IPS DF 4.7 (cell line): ENCODE measurements at regions not wholly inside any gene's neighbourhood (a gene's known extent, or its start where the extent isn't known, plus 50 kb on each side); places are given as distances from the start of the nearest gene placed in this dataset.

Experiments
- DNase-seq: peaks from one replicate; pipeline ENCODE4 v3.0.0-alpha.2; 2013; ENCODE audit warnings: low spot score; ENCODE audit errors: extremely low read depth

DNA sequence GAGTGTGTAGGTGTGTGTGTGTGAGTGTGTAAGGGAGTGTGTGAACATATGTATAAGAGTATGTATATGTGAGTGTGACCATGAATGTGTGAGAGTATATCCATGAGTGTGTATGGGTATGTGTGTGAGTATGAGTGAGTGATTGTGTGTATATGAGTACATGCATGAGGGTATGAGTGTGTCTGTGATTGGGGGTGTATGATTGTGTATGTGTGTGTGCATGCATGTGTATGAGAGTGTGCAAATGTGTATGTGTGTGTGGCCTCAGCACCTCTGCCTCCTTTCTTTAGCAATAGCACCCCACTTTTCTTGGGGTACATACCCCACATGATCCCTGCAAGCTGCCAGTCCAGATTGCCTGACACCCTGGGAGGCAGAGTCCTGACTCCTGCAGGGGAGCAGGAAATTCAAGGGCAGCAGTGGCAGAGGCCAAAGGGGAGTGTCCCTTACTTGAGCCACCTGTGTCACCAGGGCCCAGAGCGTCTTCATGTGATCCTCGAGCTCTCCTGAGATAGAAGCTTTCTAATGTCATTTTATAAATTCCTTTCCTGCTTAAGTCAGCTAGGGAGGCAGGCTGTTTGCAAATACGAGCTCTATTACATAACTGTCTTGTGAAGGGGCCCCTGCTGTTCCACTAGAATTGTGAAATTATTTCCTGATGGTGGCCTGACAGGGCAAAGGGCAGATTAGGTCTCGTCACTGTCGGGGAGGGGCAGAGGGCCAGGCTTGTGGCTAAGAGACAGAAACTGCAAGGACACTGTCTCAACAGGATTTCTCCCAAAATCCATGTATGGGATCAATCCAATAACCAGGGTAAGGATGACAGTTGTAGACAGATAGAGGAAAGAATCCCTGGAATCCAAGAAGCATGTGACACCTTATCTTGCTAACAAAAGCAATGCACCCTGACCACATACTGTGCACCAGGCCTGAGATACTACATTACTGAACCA, 389.1 kb downstream of the GADD45G start:
- DNase-seq: no peak

DNA sequence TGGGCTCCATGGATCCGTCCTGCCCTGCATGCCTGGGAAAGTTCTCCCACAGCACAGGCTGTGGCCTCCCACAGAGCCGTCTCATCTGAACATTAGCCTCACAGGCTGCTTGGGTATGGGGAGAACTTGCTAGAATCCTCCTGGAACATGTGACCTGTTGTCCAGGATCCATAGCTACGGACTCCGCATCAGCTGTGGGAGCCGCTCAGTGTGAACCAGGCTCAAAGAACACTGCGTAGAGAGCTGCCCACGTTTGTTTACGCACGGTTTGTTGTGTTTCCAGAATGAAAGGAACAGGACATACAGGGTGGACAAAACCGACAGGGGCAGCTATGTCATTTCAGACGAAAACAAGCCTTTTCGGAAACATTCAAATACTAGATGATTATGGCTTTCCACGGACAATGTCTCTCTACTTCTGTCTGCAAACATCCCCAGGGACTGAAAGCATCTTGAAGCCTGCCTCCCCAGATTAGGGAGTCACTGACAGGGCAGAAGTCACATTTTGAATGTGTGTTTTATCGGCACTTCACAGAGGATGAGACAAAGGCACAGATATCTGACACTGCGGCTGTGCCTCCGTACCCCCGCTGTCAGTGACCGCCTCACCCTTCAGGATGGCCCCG, 390.3 kb downstream of the GADD45G start:
- DNase-seq: no peak

DNA sequence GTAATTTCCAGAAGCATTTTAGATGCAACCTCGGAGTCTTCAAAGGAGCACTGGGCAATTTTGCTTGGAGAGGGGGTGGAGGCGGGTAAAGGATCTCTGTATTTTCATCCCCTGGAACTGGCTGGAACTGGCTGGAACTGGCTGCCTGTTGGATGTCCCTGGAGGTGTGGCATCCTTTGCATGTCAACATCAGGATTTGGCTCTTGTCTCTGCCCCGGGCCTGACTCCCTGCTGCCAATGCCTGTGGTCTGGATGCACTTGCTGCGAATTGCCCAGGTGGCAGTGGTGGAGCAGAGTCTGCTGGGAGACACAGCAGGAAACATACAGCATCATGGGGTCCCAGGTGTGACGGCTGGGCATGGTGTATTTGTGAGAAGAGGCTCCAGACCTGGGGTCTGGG, 391.3 kb downstream of the GADD45G start:
- DNase-seq: no peak

DNA sequence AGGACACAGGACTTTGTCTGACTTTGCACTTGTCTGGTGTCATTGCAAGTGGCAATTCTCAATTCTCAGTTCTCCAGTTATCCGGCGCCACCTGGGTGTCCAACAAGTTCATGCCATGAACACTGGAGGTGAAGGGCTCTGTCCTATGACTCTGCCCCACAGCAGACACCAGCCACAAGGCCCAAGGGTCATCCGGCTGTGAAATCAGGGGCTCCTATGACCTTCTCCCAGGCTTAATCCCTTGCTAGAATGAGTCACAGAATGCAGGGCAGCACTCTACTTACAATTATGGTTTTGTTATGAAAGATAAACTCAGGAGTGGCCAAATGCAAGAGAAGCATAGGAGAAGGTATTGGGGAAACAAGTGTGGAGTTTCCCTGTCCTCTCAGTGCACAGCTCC, 392.0 kb downstream of the GADD45G start:
- no peak for DNase-seq

DNA sequence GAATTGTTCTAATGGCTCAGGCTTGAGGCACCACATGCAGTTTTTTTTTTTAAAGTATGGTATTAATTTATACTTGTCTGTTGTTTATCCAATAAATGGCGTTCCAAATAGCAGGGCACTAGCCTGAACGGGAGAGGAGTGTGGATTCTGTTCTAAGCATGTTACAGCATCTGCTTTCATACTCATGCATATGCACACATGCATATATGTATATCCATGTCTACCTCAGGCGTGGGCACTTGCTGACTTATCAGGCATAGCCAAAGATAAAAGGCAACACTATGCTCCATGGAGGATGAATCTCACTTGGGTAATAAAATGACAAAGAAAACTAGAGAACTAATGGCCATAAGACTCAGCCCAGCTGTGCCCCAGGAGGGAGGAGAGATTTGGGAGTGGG, 393.8 kb downstream of the GADD45G start:
- no peak for DNase-seq

DNA sequence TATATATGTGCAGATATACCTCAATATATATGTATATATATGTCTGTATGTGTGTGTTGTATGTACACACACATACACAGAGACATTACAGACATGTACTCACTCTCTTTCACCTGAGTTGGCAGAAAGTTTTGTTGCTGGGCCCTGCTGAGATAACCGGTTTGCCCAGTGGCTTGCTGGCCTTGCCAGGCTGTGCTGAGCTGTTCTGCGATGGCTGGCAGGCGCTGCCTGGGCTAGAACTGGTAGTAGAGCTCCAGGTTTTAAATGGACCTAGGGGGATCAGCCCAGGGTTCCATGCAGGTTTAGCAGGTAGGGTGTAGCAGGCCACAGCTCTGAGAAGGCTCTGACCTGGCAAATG, 394.3 kb downstream of the GADD45G start:
- no peak for DNase-seq

DNA sequence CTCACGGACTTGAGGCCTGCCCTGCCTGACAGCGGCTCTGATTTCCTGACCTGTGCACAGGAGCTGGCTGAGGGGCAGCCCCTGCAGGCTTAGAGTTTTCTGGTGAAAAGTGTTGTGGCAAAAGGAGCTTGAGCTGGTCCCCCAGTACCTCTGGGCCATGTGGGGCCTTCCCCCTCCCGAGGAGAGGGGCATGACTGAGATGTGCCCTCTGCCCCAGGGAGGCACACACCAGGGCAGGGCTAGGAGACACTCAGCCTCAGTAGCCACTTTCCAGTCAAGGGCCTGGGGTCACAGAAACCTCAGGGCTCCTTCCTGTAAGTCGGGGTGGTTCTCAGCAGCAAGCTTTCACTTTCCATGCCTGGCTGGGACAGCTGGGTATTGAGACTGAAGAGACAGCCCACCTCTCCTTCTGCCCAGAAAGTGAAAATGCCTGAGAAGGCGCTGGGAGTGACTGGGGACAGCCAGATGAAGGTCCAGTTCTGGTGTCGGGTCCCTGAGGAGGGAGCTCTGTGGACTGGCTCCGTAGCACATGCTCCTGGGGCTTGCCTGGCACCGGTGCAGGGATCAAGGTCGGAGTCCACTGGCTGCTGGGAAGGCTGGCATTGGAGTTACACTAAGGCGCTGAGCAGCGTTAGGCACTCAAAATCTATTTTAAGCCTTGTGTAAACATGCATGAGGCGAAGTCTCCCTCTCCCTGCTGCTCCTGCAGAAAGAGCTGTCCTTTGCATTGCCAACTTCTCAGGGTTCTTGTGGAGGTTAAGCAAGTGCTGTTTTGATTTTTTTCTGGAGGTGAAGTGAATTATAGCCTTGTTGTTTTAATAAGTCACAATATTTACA, 394.9 kb downstream of the GADD45G start:
- DNase-seq: no peak

DNA sequence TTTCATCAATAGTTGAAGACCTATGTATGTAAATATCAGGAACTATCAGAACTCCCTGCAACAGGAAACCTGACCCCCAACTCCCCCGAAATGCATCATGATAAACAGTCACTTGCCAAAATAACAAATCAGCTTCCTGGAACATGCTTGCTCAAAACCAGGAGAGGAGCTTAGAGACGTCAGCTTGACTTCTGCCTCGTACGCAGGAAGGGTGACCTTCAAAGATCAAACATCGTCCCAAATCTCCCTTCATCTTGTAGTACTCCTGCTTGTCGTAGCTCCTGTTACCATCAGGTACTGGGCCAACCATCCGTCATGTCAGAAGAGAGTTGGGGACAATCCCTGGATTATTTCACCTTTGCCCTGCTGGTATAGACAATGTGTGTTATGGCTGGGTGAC, 396.1 kb downstream of the GADD45G start:
- DNase-seq: no peak

DNA sequence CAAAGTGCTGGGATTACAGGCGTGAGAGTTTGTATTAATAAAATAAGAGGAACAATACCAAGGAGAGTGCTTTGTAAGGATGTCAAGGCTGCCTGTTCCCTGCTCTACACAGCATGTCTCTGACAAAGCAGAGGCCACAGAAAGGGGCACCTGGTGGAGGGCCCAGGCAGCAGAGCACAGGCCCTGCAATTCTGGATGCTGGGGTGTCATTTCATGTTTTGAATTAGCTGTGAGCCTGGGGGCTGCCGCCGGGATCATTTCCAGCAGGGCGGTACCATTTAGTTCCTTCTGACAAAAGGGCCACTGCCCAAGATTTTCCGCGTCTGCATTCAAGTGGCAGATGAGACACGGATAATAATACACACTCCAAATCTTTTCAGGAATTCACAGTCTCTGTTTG, 396.9 kb downstream of the GADD45G start:
- DNase-seq: no peak

DNA sequence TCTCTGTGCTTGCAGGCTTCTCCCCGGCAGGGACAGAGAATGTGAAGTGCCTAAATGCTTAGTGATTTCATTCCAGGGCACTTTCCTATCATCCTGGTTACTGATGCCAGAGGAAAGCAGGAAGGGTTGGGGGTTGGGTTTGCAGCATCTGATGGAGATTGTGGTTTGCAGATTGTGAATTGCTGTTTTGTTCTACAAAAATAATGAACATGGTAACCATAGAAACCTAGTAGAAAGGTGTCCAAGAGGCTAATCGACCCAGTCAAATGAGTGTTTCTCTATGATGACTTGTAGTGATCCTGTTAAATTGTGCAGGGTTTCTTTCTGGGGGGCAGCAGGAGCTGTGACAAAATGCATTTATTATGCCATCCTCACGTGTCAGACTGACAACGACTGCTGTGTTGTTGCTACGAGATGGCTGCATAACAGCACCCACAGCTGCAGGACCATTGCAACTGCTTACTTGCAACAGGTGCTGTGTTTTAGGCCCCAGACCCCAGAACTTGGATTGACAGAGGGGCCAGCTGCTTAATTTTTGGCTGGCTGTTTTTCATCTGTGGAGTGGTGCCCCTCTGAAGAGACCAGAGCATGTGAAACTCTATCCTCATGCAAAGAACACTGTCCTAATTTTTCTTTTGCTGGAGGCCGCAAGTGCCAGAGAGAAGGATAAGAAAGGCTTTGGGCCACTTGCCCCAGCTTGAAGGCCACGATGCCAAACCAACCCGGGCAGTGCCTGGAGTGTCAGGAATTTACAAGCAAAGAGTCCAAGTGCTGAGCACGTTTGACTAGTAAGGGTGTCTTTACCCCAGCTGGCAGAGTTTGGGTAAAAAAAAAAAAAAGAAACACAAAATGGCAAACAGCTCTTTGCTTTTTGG, 397.8 kb downstream of the GADD45G start:
- DNase-seq: no peak

DNA sequence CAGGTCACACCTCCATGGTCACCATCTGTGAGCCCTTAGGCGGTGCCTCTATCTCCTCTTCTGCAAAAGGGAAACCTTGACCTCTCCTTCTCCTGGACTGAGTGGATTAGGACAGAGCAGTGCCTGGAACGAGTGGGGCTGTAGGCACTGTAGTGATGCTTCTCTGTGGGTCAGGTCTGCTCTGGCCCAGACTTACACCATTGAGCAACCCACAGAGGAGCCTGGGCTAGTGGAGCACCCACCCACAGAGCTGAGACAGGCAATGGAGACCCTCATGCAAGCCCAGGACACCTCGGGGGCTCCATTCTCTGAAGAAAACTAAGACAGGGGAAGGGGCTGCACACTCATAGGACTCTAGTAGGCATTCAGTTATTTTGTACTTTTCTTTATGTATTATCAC, 400.6 kb downstream of the GADD45G start:
- no peak for DNase-seq

DNA sequence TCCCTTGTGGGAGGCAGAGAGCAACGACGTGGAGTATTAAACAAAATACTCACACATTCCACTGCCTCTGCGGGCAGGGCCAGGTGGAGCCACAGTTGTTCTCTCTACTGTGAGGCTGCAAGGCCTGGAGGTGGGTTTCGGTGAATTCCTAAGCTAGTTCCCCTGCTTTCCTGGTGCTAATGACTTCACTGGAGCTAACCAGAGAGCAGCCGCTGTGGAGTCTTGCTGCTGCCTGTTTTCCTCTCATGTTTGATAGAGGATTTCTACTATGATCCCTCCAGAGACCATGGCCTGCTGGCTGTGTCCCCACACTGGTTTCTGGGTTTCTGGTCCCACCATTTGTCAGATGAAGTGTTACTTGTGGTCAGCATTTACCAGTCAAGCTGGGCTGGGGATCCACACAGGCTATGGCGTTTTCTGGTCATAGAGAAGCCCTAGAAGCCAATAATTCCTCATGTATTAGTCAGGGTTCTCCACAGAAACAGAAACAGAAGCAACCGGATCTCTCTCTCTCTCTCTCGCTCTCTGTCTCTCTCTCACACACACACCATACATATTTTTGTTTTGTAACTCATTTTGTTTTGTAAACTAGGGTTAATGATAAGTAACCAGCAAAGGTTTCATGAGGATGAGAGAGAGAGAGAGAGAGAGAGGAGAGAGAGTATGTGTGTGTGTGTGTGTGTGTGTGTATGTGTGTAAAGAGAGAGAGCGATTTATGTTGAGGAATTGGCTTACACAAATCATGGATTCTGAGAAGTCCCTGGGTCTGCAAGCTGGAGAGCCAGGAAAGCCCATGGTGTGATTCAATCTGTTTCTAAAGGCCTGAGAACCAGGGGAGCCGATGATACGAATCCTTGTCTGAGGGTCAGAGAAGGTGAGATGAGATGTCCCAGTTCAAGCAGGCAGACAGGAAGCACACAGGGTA, 403.0 kb downstream of the GADD45G start:
- no peak for DNase-seq

DNA sequence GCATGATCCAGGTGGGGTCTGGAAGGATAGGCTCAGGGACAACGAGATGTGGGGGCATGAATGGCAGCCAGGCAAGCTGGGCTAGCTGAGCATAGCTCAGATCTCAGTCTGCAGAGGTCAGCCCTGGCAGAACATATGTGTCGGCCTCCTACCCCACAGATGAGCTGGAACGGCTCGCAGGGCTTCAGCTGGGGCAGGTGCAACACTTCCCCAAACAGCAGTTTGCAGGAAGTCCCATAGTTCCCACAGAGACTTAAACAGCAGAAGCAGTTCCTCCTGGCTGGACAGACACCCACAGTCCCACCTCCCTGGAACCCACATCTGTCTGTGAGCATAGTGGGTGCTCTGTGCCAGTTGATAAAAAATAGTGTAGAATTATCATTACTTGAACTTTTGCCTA, 404.6 kb downstream of the GADD45G start:
- no peak for DNase-seq

DNA sequence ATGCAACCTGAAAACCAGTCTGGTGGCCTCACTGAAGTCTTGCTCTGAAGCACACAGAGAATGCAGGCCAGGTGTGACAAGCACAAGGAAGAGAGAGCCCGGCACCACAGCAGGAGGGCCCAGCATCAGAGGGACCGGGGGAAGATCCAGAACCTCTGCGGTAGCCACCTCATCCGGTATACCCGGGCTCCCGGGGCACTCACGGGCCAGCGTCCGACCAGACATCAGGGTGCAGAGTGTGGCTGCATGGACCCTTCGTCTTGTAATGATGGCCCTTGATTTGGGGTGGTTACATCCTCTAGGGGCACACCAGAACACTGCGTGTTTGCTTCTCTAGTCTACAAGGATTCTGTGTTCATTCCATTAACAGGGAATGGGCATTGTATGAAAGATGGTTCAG, 406.0 kb downstream of the GADD45G start:
- no peak for DNase-seq

DNA sequence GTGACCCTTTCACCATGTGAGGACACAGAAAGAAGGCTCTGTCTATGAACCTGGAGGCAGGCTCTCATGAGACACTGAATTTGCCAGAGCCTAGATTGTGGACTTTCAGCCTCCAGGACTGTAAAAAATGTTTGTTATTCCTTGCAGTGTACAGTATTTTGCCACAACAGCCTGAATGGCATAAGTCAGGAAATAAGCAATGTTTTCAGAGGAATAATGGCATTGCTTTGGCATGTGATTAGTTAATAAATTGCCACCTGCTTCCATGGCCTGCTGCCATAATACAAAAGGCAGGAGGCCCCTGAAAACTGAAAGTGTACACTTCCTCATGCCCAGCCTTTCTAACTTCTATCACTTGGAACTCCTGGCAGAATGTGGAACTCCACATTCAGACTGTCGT, 408.1 kb downstream of the GADD45G start:
- no peak for DNase-seq

DNA sequence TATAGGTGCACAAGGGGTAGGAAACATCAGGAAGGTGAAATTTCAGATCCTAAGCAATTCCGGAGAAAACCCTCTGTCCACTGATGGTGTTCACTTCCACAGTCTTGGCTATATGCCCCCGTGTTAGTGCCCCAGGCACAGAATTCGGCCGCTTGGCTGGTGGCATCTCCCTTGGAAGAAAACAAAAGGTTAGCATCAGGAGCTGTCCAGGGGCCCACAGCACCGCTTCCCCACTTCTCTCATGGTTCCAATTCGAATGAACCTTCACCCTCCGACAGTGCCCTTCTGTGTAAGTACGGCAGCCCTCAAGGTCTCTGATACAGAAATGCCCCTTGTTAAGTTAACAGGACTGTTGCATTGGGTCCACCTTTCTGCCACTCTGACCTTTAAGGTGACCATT, 409.0 kb downstream of the GADD45G start:
- no peak for DNase-seq

DNA sequence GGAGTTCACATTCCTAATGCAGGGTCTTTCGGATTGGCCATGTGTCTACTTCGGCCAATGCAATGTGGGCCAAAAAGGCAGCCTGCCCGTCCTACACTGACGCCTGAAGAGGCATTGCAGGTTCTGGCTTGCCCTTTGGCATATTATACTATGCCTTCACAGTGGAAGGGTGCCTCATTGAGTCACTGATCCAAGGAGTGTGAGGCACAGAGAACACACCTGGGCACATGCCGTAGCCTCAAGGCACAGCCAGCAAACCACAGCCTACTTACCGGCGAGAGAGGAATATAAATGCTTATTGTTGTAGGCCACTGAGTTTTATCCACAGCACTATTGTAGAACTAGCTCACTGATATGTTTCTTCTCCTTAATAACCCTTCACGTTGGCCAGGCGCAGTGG, 409.6 kb downstream of the GADD45G start:
- no peak for DNase-seq

DNA sequence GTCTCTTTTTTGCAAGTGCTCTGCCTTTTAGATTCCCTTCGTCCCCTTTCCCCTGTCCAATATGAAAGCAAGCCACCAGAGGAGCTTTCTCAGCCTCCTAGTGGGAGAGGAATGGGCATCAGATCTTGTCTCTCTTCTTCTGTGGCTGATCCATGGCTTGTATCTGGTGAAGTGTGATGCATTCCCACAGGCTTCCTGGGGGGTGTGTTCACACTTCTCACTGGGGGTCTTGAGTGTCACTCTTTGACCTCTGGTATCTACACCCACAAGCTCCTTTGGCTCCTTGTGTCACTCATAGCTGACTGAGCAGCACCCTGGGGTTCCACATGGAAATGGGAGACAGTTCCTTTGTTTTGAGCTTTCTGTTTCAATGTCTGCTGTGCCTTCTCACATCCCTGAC, 411.5 kb downstream of the GADD45G start:
- no peak for DNase-seq

DNA sequence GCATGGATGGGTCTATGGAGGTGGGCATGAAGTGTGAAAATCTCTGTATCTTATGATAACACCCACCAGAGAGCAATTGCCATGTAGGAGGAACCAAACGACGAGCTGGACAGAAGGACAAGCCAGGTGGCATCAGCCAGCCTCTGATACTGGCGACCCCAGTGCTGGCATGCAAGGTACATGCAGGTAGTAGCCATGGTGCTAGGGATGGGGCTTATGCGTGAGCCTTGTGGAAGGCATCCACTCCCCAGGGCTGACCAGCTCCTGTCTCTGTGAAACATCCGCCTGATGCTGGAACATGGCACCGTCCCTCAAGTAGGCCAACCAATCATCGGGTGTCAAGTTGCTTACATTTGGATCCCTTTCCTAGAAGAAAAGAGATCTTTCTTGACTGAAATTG, 412.9 kb downstream of the GADD45G start:
- no peak for DNase-seq

DNA sequence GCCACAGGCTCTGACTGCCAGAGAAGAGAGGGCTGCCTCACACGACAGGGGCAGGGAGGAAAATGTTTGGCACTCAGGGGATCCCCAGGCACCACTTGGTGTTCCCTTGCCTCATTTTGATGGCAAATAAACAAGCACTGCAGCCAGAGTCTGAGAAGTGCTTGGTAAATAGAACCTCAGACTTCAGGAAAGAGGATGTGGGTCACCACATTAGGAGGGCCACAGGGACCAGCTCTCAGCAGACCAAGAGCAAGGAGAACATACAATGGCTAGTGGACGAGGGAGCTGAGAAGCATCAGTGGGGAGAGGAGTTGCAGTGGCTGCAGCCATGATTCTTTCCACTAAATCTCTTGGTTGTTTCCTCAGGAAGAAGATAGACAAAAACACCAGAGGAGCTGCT, 413.9 kb downstream of the GADD45G start:
- DNase-seq: no peak
